Loucy (cell line): ENCODE measurements at regions not wholly inside any gene's neighbourhood (a gene's known extent, or its start where the extent isn't known, plus 50 kb on each side); places are given as distances from the start of the nearest gene placed in this dataset.

Source experiments
- H2AFZ ChIP-seq: fragments of 200-600 bp; sonication (generic); 2 replicates; pipeline ENCODE4 v1.6.0; 2016; ENCODE audit warnings: antibody characterized with exemption, mild to moderate bottlenecking, low read length, moderate library complexity
- H3F3A ChIP-seq: fragments of 200-600 bp; 2 replicates; pipeline ENCODE4 v1.6.0; 2016; ENCODE audit warnings: antibody characterized with exemption, low read depth, mild to moderate bottlenecking
- H3K27me3 ChIP-seq: fragments of 200-600 bp; sonication (generic); 2 replicates; pipeline ENCODE4 v1.6.1; 2014; ENCODE audit warnings: low read length, mild to moderate bottlenecking; ENCODE audit not compliant: insufficient read depth, poor library complexity, severe bottlenecking
- H3K36me3 ChIP-seq: fragments of 200-600 bp; sonication (generic); 2 replicates; pipeline ENCODE4 v1.6.1; 2016; ENCODE audit warnings: low read length; ENCODE audit not compliant: insufficient read depth
- H3K4me1 ChIP-seq: fragments of 200-600 bp; sonication (generic); 2 replicates; pipeline ENCODE4 v1.5.1; 2014; ENCODE audit warnings: low read length, mild to moderate bottlenecking; ENCODE audit not compliant: insufficient read depth, poor library complexity, severe bottlenecking
- H3K4me2 ChIP-seq: fragments of 200-600 bp; sonication (generic); 2 replicates; pipeline ENCODE4 v1.6.0; 2014; ENCODE audit warnings: antibody characterized with exemption, low read length, low read depth, mild to moderate bottlenecking; ENCODE audit not compliant: poor library complexity, severe bottlenecking
- H3K4me3 ChIP-seq: fragments of 200-600 bp; sonication (generic); 2 replicates; pipeline ENCODE4 v1.5.1; 2014; ENCODE audit warnings: low read length, mild to moderate bottlenecking, mixed read lengths; ENCODE audit not compliant: poor library complexity, severe bottlenecking
- H3K79me2 ChIP-seq: fragments of 200-600 bp; sonication (generic); 2 replicates; pipeline ENCODE4 v1.6.1; 2014; ENCODE audit warnings: low read length; ENCODE audit not compliant: insufficient read depth
- H3K9ac ChIP-seq: fragments of 200-600 bp; sonication (generic); 2 replicates; pipeline ENCODE4 v1.6.0; 2014; ENCODE audit warnings: mild to moderate bottlenecking, low read depth, low read length, moderate library complexity; ENCODE audit not compliant: poor library complexity, severe bottlenecking
- H3K9me2 ChIP-seq: fragments of 200-600 bp; sonication (generic); replicated peaks from 2 replicates; pipeline ENCODE4 v1.6.1; 2016; ENCODE audit warnings: low read depth, low read length, mixed read lengths
- H3K9me3 ChIP-seq: fragments of 200-600 bp; sonication (generic); 2 replicates; pipeline ENCODE4 v1.6.1; 2014; ENCODE audit warnings: mild to moderate bottlenecking, antibody characterized with exemption, low read length, low read depth; ENCODE audit not compliant: insufficient read depth
- H4K20me1 ChIP-seq: fragments of 200-600 bp; sonication (generic); 2 replicates; pipeline ENCODE4 v1.6.0; 2014; ENCODE audit warnings: antibody characterized with exemption, low read length, mild to moderate bottlenecking; ENCODE audit not compliant: insufficient read depth, poor library complexity, severe bottlenecking
- CTCF ChIP-seq: fragments of 200-600 bp; sonication (generic); conservative IDR thresholded peaks from 2 replicates; pipeline ENCODE4 v1.5.1; 2014; ENCODE audit warnings: mild to moderate bottlenecking, antibody characterized with exemption, low read length
- EZH2phosphoT487 ChIP-seq: fragments of 200-600 bp; IDR thresholded peaks from 2 replicates; pipeline ENCODE4 v1.6.1; 2018; ENCODE audit warnings: antibody characterized with exemption, mild to moderate bottlenecking, moderate library complexity, borderline replicate concordance

DNA sequence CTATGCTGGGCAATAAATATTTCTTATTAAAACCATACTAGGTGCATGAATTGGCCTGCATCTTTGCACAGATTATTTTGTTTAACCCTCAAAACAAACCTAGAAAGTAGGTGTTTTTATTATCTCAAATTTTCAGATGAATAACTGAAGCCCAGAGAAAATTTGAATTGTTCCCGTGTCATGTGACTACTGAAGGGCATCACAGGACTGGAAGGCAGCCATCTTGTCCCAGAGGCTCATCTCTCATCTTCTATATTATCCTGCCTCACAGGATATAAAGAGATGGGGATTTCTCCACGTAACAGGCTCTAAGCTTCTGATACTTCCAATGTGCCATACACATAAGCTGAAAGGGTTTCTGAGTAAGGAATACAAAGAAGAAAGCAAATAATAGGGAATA lies 84.0 kb upstream of the ODAD2 start:
- Histone ChIP-seq H3K4me3 (no peak overlapping the region), H3K9ac (no peak overlapping the region), H3K4me1 (no peaks in the 10 kb centered on the region), H3K4me2 (no peak overlapping the region), H3F3A (no peaks in the 10 kb centered on the region), H3K9me3 (no peaks in the 10 kb centered on the region), H3K27me3 (no peaks in the 10 kb centered on the region), H2AFZ (no peak overlapping the region), H3K36me3 (no peaks in the 10 kb centered on the region), H4K20me1 (no peaks in the 10 kb centered on the region), H3K9me2 (no peaks in the 10 kb centered on the region), H3K79me2 (no peaks in the 10 kb centered on the region)
- TF ChIP-seq CTCF (no peak), EZH2phosphoT487 (no peak)

GRCh38 chr10:28082316-28082715 lies 83.4 kb upstream of the ODAD2 start:
- H2AFZ ChIP-seq, result no peak overlapping the region
- no peaks in the 10 kb centered on the region for H3K9me2 ChIP-seq
- H3K4me2 ChIP-seq, result no peak overlapping the region
- no peaks in the 10 kb centered on the region for H3K27me3 ChIP-seq
- no peaks in the 10 kb centered on the region for H3K79me2 ChIP-seq
- H4K20me1 ChIP-seq, result no peaks in the 10 kb centered on the region
- H3K9me3 ChIP-seq, result no peaks in the 10 kb centered on the region
- no peaks in the 10 kb centered on the region for H3K36me3 ChIP-seq
- no peaks in the 10 kb centered on the region for H3F3A ChIP-seq
- H3K4me1 ChIP-seq, result no peaks in the 10 kb centered on the region
- H3K4me3 ChIP-seq, result no peak overlapping the region
- no peak overlapping the region for H3K9ac ChIP-seq
- TF ChIP-seq EZH2phosphoT487, result no peak
- TF ChIP-seq CTCF, result no peak

DNA sequence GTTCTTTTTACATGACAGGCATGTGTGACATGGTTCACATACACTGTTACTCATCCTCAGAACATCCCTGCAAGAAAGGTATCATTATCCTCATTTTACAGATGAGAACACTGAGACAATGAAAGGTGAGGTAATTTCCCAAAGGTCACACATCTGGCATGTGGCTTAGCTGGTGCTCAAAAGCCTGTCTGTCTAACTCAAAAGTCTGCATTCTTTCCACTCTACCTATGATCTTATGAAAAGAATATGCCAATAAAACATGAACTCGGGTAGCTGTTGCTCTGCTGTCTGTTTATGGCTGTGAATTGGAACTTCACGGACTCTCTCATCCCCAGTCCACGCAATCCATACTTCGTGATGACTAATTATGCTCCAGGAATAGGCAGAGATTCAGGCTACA lies 79.0 kb upstream of the ODAD2 start:
- no peaks in the 10 kb centered on the region for H3K27me3 ChIP-seq
- no peaks in the 10 kb centered on the region for H3K36me3 ChIP-seq
- no peaks in the 10 kb centered on the region for H3K9me3 ChIP-seq
- no peak overlapping the region for H3K4me3 ChIP-seq
- H2AFZ ChIP-seq, result no peak overlapping the region
- no peaks in the 10 kb centered on the region for H3K9me2 ChIP-seq
- H3K4me2 ChIP-seq, result no peak overlapping the region
- no peaks in the 10 kb centered on the region for H4K20me1 ChIP-seq
- H3K79me2 ChIP-seq, result no peaks in the 10 kb centered on the region
- TF ChIP-seq CTCF, result no peak
- TF ChIP-seq EZH2phosphoT487, result no peak
- H3K9ac ChIP-seq, result no peak overlapping the region
- no peaks in the 10 kb centered on the region for H3K4me1 ChIP-seq
- no peaks in the 10 kb centered on the region for H3F3A ChIP-seq
